HUDEP-2 (cell line): ENCODE measurements at regions not wholly inside any gene's neighbourhood (a gene's known extent, or its start where the extent isn't known, plus 50 kb on each side); places are given as distances from the start of the nearest gene placed in this dataset.

Source experiments
- DNase-seq, 76 experiments: peaks; one replicate each; lab custom pipeline; 2025; ENCODE audit not compliant: unreplicated experiment in 76 of 76; lab: John Stamatoyannopoulos, UW

DNA sequence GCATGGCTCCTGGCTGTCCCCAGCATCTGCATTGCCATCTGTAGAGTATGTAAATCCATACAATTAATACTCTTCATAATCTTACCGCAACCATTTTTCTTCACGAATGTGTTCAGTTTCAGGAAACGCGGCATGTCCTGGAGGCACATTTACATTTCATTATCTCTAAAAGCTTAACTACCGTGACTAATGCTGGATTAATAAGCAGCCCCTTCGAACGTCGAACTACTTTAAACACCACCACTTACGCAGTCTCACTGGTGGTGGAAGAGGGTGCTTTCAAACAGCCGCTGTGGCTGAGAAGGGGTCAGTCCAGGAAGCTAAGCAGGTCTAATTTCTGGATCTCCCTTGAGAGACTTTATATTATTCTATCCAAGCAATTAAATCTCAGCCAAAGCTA lies 85.6 kb downstream of the C5orf15 start:
- DNase-seq, result no peak

GRCh38 chr5:133882389-133882695 lies 86.1 kb downstream of the C5orf15 start:
- no peak for DNase-seq

GRCh38 chr5:133881576-133882388 lies 86.6 kb downstream of the C5orf15 start:
- DNase-seq, result no peak

- no peak for DNase-seq
Measured at GRCh38 chr5:133878236-133878555, 90.2 kb downstream of the C5orf15 start.

- DNase-seq, result no peak
Measured at GRCh38 chr5:133877351-133878235, 90.8 kb downstream of the C5orf15 start.

DNA sequence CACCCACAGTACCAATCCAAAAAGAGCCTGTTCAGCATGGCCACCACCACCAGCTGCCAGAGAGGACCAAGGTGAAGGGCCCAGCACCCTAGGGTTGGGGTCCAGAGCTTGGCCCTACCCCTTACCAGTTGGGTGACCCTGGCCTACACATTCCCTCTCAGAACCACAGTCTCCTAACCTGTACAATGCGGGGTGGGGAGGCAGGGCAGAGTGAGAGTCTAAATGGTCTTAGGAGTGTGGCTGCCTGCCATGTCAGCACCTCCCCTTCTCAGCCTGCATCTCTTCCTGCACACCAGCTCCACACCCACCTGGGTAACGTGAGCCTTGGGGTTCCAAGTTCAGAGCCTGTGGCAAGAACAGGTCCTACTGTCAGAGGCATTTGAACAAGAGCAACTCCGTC lies 92.2 kb downstream of the C5orf15 start:
- DNase-seq, result no peak

DNA sequence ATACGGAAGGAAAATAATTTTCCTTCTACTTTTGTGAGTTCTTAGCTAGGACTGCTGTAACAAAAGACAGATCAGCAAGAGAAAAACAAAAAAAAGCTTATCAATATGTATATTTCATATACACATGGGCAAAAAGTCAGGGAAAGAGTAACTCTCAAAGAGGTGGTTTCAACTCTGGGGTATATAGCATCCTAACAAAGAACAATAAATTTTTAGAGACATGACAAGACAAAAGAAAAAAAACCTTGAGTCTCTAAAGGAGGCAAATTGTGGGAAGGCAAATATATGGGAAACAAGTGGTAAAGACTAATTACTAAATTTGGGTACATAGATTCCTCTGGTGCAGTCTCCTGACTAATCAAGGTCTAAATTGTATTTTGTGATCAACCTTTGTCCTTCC lies 93.2 kb downstream of the C5orf15 start:
- DNase-seq, result no peak

DNA sequence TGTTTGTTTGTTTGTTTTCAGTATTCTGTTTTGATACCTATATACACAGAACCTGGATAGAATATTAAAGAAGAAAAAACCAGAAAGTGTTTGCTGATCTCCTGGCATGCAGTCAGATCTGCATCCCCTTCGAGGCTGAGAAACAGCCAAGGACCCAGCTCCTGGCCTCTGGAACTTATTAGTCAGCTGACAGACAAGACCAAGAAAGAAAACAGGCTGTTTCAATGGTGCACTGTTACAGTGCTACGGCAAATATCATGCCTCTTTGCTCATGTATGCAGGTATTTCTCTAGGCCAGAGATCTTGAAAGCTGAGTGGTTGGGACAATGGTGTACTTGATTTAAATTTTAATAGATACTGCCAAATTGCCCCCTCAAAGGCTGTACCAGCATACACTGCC lies 95.0 kb downstream of the C5orf15 start:
- DNase-seq, result no peak

GRCh38 chr5:133870661-133871060 lies 97.8 kb downstream of the C5orf15 start:
- DNase-seq, result no peak

- DNase-seq, result no peak
Measured at GRCh38 chr5:133869519-133870335, 98.7 kb downstream of the C5orf15 start.

DNA sequence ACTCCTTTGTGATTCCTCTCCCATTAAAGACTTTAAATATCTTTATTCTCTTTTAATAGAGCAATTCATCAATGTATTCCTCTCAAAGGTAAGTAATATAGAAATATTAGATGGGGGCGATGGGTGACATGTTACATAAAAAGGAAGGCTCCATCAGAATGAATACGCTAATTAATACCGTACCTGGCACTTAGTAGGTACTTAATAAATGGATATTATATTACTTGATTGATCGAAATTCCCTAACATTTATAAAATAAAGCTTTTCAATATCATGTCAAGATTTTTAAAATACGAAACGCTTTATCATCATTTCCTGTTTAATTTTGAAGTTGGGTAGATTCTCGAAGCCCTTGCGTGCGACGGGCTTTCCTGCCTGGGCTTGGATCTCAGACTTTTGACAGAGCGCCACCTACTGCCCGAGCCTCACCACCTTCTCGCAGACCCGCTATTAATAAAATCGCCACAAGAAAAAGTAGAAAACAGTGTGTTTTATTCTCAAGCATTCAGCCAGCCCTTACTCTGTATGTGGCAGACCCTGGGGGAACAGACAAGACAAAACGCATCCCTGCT lies 99.4 kb downstream of the C5orf15 start:
- peak in 48 of 76 experiments; percentile 2 to 65 (median 26) for DNase-seq

- no peak for DNase-seq
Measured at GRCh38 chr5:133867851-133868545, 100.4 kb downstream of the C5orf15 start.

GRCh38 chr5:133867341-133867740 lies 101.1 kb downstream of the C5orf15 start:
- no peak for DNase-seq

DNA sequence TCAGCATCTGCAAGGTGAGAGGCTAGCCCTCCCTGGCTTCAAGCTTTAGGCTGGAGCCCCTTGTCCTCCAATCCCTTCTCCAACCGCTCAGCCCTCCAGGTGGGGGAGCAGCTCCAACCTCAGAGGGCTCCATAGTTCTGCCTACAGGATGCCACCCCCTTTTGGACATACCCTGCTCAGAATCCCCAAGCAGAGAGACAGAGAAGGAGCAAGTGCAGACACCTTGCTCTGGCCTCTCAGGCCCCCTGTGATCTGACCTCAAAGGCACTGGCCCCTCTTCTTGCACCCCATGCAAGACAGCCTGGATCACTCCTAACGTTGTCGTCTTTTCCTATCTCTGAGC lies 101.6 kb downstream of the C5orf15 start:
- DNase-seq, result no peak

DNA sequence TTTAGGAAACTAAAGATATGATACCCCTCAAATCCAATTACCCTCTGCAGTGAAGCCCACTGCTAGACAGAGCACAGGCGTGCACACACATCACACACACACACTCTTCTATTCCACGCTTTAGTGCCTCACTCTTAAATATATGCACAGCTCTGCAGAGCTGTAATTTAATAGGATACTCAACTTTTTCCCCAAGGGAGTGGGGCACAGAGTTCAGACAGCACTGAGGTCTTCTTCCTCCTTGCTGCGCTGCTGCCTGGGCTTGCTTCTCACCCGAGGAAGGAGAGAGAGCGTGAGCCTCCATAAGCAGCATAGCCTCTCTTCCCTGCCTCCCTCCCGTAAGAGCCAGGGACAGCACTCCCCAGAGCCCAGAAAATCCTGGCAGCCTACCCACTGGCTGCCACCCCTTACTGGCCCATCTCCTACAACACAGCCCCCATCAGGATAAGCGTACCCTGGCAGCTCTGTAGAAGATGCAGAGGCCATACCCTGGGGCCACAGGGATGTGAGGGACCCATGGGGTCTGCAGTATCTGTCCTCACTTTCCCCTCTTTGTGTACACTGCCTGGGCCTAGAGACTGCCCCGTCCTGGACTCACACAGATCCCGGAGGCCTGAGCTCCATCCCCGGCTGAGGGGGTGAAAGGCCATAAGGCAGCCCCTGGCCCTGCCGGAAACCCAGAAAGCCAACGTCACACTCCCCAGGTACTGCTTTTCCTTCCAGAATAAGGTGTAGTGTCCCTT lies 102.1 kb downstream of the C5orf15 start:
- DNase-seq, result no peak

- DNase-seq, result no peak
Measured at GRCh38 chr5:133865113-133865512, 103.3 kb downstream of the C5orf15 start.

DNA sequence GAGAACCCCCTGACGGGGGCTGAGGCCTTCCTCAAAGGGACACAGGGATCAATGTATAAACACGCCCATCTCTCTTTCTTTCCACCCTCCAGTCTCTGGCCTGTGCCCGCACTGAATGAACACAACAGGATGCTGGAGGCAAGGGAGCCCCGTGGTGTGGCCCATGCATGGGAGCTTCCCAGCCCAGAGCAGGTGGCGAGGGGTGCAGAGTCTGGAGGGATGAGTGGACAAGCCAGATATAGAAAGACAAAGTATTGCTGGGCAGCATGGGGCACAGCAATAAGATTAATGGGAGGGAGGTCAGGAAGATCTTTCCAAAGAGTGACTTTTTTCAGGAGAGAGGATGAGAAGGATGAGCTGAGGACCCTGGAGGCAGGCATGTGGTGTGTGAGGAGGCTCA lies 103.7 kb downstream of the C5orf15 start:
- no peak for DNase-seq

GRCh38 chr5:133863857-133864585 lies 104.4 kb downstream of the C5orf15 start:
- peak in 7 of 76 experiments; percentile 3 to 28 (median 6) for DNase-seq

GRCh38 chr5:133861161-133861737 lies 107.2 kb downstream of the C5orf15 start:
- no peak for DNase-seq
